Activated naive CD8-positive, alpha-beta T cell (primary cell): ENCODE measurements at regions not wholly inside any gene's neighbourhood (a gene's known extent, or its start where the extent isn't known, plus 50 kb on each side); places are given as distances from the start of the nearest gene placed in this dataset.

ENCODE experiments used
- H3K27ac Mint-ChIP-seq: one replicate; pipeline ENCODE4 v1.8.0; 2021; ENCODE audit warnings: mixed read lengths
- H3K27me3 Mint-ChIP-seq: one replicate; pipeline ENCODE4 v1.8.0; 2021; ENCODE audit warnings: mixed read lengths
- H3K36me3 Mint-ChIP-seq: one replicate; pipeline ENCODE4 v1.8.0; 2021; ENCODE audit warnings: mixed read lengths
- H3K4me1 Mint-ChIP-seq: one replicate; pipeline ENCODE4 v1.8.0; 2021; ENCODE audit warnings: low read depth, mixed read lengths
- H3K4me3 Mint-ChIP-seq: one replicate; pipeline ENCODE4 v1.8.0; 2021; ENCODE audit warnings: mild to moderate bottlenecking, mixed read lengths
- H3K9me3 Mint-ChIP-seq: one replicate; pipeline ENCODE4 v1.8.0; 2021; ENCODE audit warnings: low read depth, mixed read lengths

GRCh38 chr18:77651441-77651840 lies 401.8 kb downstream of the GALR1 start:
- H3K4me3 Mint-ChIP-seq = no peak overlapping the region
- H3K4me1 Mint-ChIP-seq = peaks cover 2% of the 10 kb centered on the region
- H3K36me3 Mint-ChIP-seq = no peaks in the 10 kb centered on the region
- H3K27ac Mint-ChIP-seq = no peak overlapping the region
- H3K9me3 Mint-ChIP-seq = no peaks in the 10 kb centered on the region
- H3K27me3 Mint-ChIP-seq = peaks cover 11% of the 10 kb centered on the region

GRCh38 chr18:77653792-77654191 lies 404.1 kb downstream of the GALR1 start:
- peaks cover 11% of the 10 kb centered on the region for H3K27me3 Mint-ChIP-seq
- H3K27ac Mint-ChIP-seq = no peak overlapping the region
- no peaks in the 10 kb centered on the region for H3K9me3 Mint-ChIP-seq
- H3K4me3 Mint-ChIP-seq = no peak overlapping the region
- H3K4me1 Mint-ChIP-seq = peaks cover 2% of the 10 kb centered on the region
- H3K36me3 Mint-ChIP-seq = no peaks in the 10 kb centered on the region

GRCh38 chr18:77654302-77654701 lies 404.7 kb downstream of the GALR1 start:
- Mint-ChIP-seq H3K9me3 (no peaks in the 10 kb centered on the region), H3K4me1 (peaks cover 2% of the 10 kb centered on the region), H3K36me3 (no peaks in the 10 kb centered on the region), H3K27me3 (peaks cover 11% of the 10 kb centered on the region), H3K4me3 (no peak overlapping the region), H3K27ac (no peak overlapping the region)

GRCh38 chr18:77657651-77658298 lies 408.1 kb downstream of the GALR1 start:
- Mint-ChIP-seq H3K4me3 (no peak overlapping the region), H3K4me1 (no peaks in the 10 kb centered on the region), H3K9me3 (no peaks in the 10 kb centered on the region), H3K27ac (no peak overlapping the region), H3K27me3 (peaks cover 9% of the 10 kb centered on the region), H3K36me3 (no peaks in the 10 kb centered on the region)

- H3K4me1 Mint-ChIP-seq = no peaks in the 10 kb centered on the region
- H3K27me3 Mint-ChIP-seq = peaks cover 9% of the 10 kb centered on the region
- no peak overlapping the region for H3K4me3 Mint-ChIP-seq
- no peaks in the 10 kb centered on the region for H3K9me3 Mint-ChIP-seq
- H3K36me3 Mint-ChIP-seq = no peaks in the 10 kb centered on the region
- no peak overlapping the region for H3K27ac Mint-ChIP-seq
Measured at GRCh38 chr18:77658299-77658662, 408.6 kb downstream of the GALR1 start.

GRCh38 chr18:77658751-77659448 lies 409.3 kb downstream of the GALR1 start:
- no peak overlapping the region for H3K4me3 Mint-ChIP-seq
- H3K36me3 Mint-ChIP-seq = no peaks in the 10 kb centered on the region
- H3K9me3 Mint-ChIP-seq = no peaks in the 10 kb centered on the region
- peaks cover 6% of the 10 kb centered on the region for H3K27me3 Mint-ChIP-seq
- no peaks in the 10 kb centered on the region for H3K4me1 Mint-ChIP-seq
- H3K27ac Mint-ChIP-seq = no peak overlapping the region

- Mint-ChIP-seq H3K27ac (no peak overlapping the region), H3K9me3 (no peaks in the 10 kb centered on the region), H3K4me3 (no peak overlapping the region), H3K27me3 (peaks cover 3% of the 10 kb centered on the region), H3K4me1 (no peaks in the 10 kb centered on the region), H3K36me3 (no peaks in the 10 kb centered on the region)
Measured at GRCh38 chr18:77666613-77667012, 417.0 kb downstream of the GALR1 start.

GRCh38 chr18:77668219-77668618 lies 418.6 kb downstream of the GALR1 start:
- Mint-ChIP-seq H3K9me3 (no peaks in the 10 kb centered on the region), H3K27ac (no peak overlapping the region), H3K27me3 (peaks cover 3% of the 10 kb centered on the region), H3K4me1 (no peaks in the 10 kb centered on the region), H3K4me3 (no peak overlapping the region), H3K36me3 (no peaks in the 10 kb centered on the region)

GRCh38 chr18:77669331-77669730 lies 419.7 kb downstream of the GALR1 start:
- Mint-ChIP-seq H3K9me3 (no peaks in the 10 kb centered on the region), H3K4me3 (no peak overlapping the region), H3K36me3 (no peaks in the 10 kb centered on the region), H3K27me3 (peaks cover 6% of the 10 kb centered on the region), H3K27ac (no peak overlapping the region), H3K4me1 (no peaks in the 10 kb centered on the region)

GRCh38 chr18:77671456-77672167 lies 422.0 kb downstream of the GALR1 start:
- Mint-ChIP-seq H3K36me3 (no peaks in the 10 kb centered on the region), H3K27me3 (peaks cover 12% of the 10 kb centered on the region), H3K9me3 (no peaks in the 10 kb centered on the region), H3K4me1 (peaks cover 1% of the 10 kb centered on the region), H3K27ac (no peak overlapping the region), H3K4me3 (peak overlapping the region; percentile 5)

GRCh38 chr18:77676910-77677309 lies 427.3 kb downstream of the GALR1 start:
- Mint-ChIP-seq H3K27me3 (peaks cover 11% of the 10 kb centered on the region), H3K27ac (no peak overlapping the region), H3K9me3 (no peaks in the 10 kb centered on the region), H3K36me3 (no peaks in the 10 kb centered on the region), H3K4me3 (no peak overlapping the region), H3K4me1 (peaks cover 4% of the 10 kb centered on the region)

- Mint-ChIP-seq H3K27me3 (peaks cover 11% of the 10 kb centered on the region), H3K9me3 (no peaks in the 10 kb centered on the region), H3K27ac (no peak overlapping the region), H3K36me3 (no peaks in the 10 kb centered on the region), H3K4me3 (no peak overlapping the region), H3K4me1 (peaks cover 4% of the 10 kb centered on the region)
Measured at GRCh38 chr18:77677536-77677935, 427.9 kb downstream of the GALR1 start.

GRCh38 chr18:77679869-77680268 lies 430.2 kb downstream of the GALR1 start:
- Mint-ChIP-seq H3K27ac (no peak overlapping the region), H3K4me1 (peaks cover 4% of the 10 kb centered on the region), H3K4me3 (no peak overlapping the region), H3K36me3 (no peaks in the 10 kb centered on the region), H3K27me3 (peaks cover 6% of the 10 kb centered on the region), H3K9me3 (no peaks in the 10 kb centered on the region)

- Mint-ChIP-seq H3K36me3 (no peaks in the 10 kb centered on the region), H3K9me3 (no peaks in the 10 kb centered on the region), H3K4me3 (no peak overlapping the region), H3K27me3 (peaks cover 6% of the 10 kb centered on the region), H3K27ac (no peak overlapping the region), H3K4me1 (no peaks in the 10 kb centered on the region)
Measured at GRCh38 chr18:77700051-77700450, 450.4 kb downstream of the GALR1 start.

GRCh38 chr18:77701977-77702376 lies 452.3 kb downstream of the GALR1 start:
- H3K27me3 Mint-ChIP-seq = peaks cover 7% of the 10 kb centered on the region
- H3K9me3 Mint-ChIP-seq = no peaks in the 10 kb centered on the region
- no peaks in the 10 kb centered on the region for H3K4me1 Mint-ChIP-seq

More at GRCh38 chr18:77701977-77702376, 452.3 kb downstream of the GALR1 start:
- no peaks in the 10 kb centered on the region for H3K36me3 Mint-ChIP-seq
- no peak overlapping the region for H3K4me3 Mint-ChIP-seq
- no peak overlapping the region for H3K27ac Mint-ChIP-seq
